Activated CD8-positive, alpha-beta T cell treated with anti-CD3 and anti-CD28 coated beads, Interleukin-2, amount 10 ng/mL, durations not matched to agents 7 days and 5 days (primary cell): ENCODE measurements at regions not wholly inside any gene's neighbourhood (a gene's known extent, or its start where the extent isn't known, plus 50 kb on each side); places are given as distances from the start of the nearest gene placed in this dataset.
"Not testable (repeated sequence)": the region's sequence is repeated elsewhere in the genome, so short reads cannot be mapped to it uniquely, and the experiment has no call there.

Experiments used
- ATAC-seq: fragments of 150-1000 bp; cut with Tn5 transposase; one replicate; pipeline ENCODE4 v1.10.0; 2021; ENCODE audit warnings: moderate library complexity
- CTCF ChIA-PET: fragments of 350-600 bp; sonication (Branson Sonifier 250); formaldehyde crosslinking; loops from one replicate; lab custom pipeline; 2021; ENCODE audit warnings: antibody characterized with exemption; lab: Charles Lee
- POLR2A ChIA-PET: fragments of 350-600 bp; sonication (Branson Sonifier 250); formaldehyde crosslinking; loops from one replicate; lab custom pipeline; 2021; ENCODE audit warnings: antibody characterized with exemption; lab: Charles Lee
- DNase-seq: peaks from one replicate; pipeline ENCODE4 v3.0.0-alpha.2; 2020
- H3K27ac Mint-ChIP-seq: one replicate; pipeline ENCODE4 v1.8.0; 2021; ENCODE audit warnings: mild to moderate bottlenecking, mixed read lengths
- H3K27me3 Mint-ChIP-seq: one replicate; pipeline ENCODE4 v1.8.0; 2021; ENCODE audit warnings: low read depth, mixed read lengths
- H3K36me3 Mint-ChIP-seq: one replicate; pipeline ENCODE4 v1.8.0; 2021; ENCODE audit warnings: low read depth, mixed read lengths
- H3K4me1 Mint-ChIP-seq: one replicate; pipeline ENCODE4 v1.8.0; 2021; ENCODE audit warnings: low read depth, mixed read lengths
- H3K4me3 Mint-ChIP-seq: one replicate; pipeline ENCODE4 v1.8.0; 2021; ENCODE audit warnings: mild to moderate bottlenecking, mixed read lengths
- H3K9me3 Mint-ChIP-seq: one replicate; pipeline ENCODE4 v1.8.0; 2022; ENCODE audit warnings: mixed read lengths; ENCODE audit not compliant: insufficient read depth

GRCh38 chr12:125841332-125841731, 776.1 kb downstream of the AACS start:
- no peaks in the 10 kb centered on the region for H3K27me3 Mint-ChIP-seq
- H3K9me3 Mint-ChIP-seq = no peaks in the 10 kb centered on the region
- DNase-seq (no peak), ATAC-seq (no peak)
- CTCF ChIA-PET = no interaction called here
- H3K36me3 Mint-ChIP-seq = no peaks in the 10 kb centered on the region
- H3K4me1 Mint-ChIP-seq = no peaks in the 10 kb centered on the region
- no peak overlapping the region for H3K27ac Mint-ChIP-seq
- H3K4me3 Mint-ChIP-seq = no peak overlapping the region
- POLR2A ChIA-PET = no interaction called here

DNA sequence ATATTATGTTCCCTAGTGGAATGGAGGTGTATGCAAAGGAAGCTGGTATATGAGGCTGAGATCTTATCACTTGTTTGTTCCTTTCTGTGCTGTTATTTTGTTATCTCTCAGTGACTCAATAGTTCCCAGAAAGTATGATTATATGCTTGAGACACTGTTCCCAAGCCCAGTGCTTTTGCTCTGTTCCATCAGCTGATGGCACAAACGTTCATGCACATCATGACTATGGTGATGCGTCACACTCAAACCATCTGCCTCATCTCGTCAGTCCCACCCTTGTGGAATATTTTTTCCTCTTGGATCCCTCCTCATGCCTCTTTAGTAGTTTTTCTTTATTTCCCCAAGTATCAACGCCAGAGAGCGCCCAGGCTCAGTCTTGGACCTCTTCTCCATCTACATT, 786.9 kb downstream of the AACS start:
- no peaks in the 10 kb centered on the region for H3K27me3 Mint-ChIP-seq
- no peak overlapping the region for H3K27ac Mint-ChIP-seq
- DNase-seq = no peak
- H3K4me3 Mint-ChIP-seq = no peak overlapping the region
- no peaks in the 10 kb centered on the region for H3K9me3 Mint-ChIP-seq
- no peak for ATAC-seq
- CTCF ChIA-PET = no interaction called here
- no peaks in the 10 kb centered on the region for H3K36me3 Mint-ChIP-seq
- POLR2A ChIA-PET = no interaction called here
- H3K4me1 Mint-ChIP-seq = no peaks in the 10 kb centered on the region

DNA sequence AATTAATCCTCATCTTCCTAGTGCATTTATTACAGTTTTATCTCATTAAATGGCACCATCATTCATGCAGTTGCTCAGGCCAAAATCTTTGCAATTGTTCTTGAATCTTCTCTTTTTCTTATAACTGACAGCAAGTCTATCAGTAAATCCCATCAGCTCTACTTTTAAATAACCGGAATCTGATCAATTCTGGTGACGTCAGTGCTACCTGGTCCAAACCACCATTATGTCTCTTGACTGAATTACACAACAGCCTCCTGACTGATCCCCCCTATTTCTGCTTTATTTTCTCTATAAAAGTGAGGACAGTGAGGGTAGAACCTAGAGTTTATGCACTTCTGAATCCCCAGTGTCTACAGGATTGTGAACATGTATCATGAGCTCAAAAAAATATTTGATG, 787.4 kb downstream of the AACS start:
- ATAC-seq (no peak), DNase-seq (no peak)
- no peaks in the 10 kb centered on the region for H3K4me1 Mint-ChIP-seq
- H3K4me3 Mint-ChIP-seq = no peak overlapping the region
- H3K27me3 Mint-ChIP-seq = no peaks in the 10 kb centered on the region
- POLR2A ChIA-PET = no interaction called here
- H3K36me3 Mint-ChIP-seq = no peaks in the 10 kb centered on the region
- H3K27ac Mint-ChIP-seq = no peak overlapping the region
- CTCF ChIA-PET = no interaction called here
- H3K9me3 Mint-ChIP-seq = no peaks in the 10 kb centered on the region

- POLR2A ChIA-PET = no interaction called here
- no peak for ATAC-seq
- no peak for DNase-seq
Measured at GRCh38 chr12:125853670-125854069, 788.4 kb downstream of the AACS start.

GRCh38 chr12:125856366-125856765, 791.1 kb downstream of the AACS start:
- ChIA-PET POLR2A (no interaction called here), CTCF (no interaction called here)
- DNase-seq (no peak), ATAC-seq (no peak)
- Mint-ChIP-seq H3K4me1 (no peaks in the 10 kb centered on the region), H3K36me3 (no peaks in the 10 kb centered on the region), H3K27me3 (no peaks in the 10 kb centered on the region), H3K4me3 (no peak overlapping the region), H3K9me3 (no peaks in the 10 kb centered on the region), H3K27ac (no peak overlapping the region)

More at GRCh38 chr12:125853670-125854069, 788.4 kb downstream of the AACS start:
- Mint-ChIP-seq H3K4me1 (no peaks in the 10 kb centered on the region), H3K36me3 (no peaks in the 10 kb centered on the region), H3K27ac (no peak overlapping the region), H3K27me3 (no peaks in the 10 kb centered on the region), H3K4me3 (no peak overlapping the region), H3K9me3 (no peaks in the 10 kb centered on the region)
- CTCF ChIA-PET = no interaction called here

- ATAC-seq (no peak), DNase-seq (no peak)
- POLR2A ChIA-PET = no interaction called here
- CTCF ChIA-PET = no interaction called here
- Mint-ChIP-seq H3K36me3 (no peaks in the 10 kb centered on the region), H3K4me1 (no peaks in the 10 kb centered on the region), H3K9me3 (peaks cover 1% of the 10 kb centered on the region), H3K27ac (no peak overlapping the region), H3K27me3 (no peaks in the 10 kb centered on the region), H3K4me3 (no peak overlapping the region)
Measured at GRCh38 chr12:125856896-125857295, 791.7 kb downstream of the AACS start.

DNA sequence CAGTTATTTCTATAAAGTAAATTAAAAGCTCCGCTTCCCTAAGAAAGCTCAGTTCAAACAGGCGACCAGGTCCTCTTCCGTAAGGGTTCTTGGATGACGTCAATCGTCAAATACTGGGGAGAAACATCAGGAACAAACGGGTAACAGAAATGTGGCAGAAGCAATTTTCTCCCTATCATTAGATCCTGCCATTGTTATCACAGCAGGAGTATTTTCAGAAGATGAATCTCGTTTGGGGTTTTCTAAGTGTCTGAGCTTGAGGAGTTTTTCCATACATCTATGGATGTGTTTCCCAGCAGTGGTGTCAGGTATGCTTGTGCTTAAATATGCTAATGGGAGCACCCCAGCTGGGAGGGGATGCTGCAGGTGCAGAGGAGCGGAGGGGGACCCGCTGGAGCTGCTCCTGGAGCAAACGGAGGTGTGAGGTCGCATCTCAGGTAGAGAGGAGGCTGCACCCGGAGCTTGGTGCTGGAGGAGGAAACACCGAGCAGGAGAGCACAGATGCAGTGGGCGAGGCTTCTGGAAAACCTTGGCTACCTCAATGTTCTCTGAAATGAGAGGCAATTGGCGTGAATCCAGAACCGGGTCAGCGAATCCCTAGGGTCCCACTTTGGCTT, 795.5 kb downstream of the AACS start:
- H3K27ac Mint-ChIP-seq = no peak overlapping the region
- no peaks in the 10 kb centered on the region for H3K27me3 Mint-ChIP-seq
- H3K4me3 Mint-ChIP-seq = no peak overlapping the region
- ATAC-seq (no peak), DNase-seq (no peak)
- H3K4me1 Mint-ChIP-seq = no peaks in the 10 kb centered on the region
- CTCF ChIA-PET = no interaction called here
- POLR2A ChIA-PET = no interaction called here
- no peaks in the 10 kb centered on the region for H3K36me3 Mint-ChIP-seq
- peaks cover 9% of the 10 kb centered on the region for H3K9me3 Mint-ChIP-seq

GRCh38 chr12:125861299-125862281, 796.4 kb downstream of the AACS start:
- DNase-seq = no peak
- no peaks in the 10 kb centered on the region for H3K4me1 Mint-ChIP-seq

DNA sequence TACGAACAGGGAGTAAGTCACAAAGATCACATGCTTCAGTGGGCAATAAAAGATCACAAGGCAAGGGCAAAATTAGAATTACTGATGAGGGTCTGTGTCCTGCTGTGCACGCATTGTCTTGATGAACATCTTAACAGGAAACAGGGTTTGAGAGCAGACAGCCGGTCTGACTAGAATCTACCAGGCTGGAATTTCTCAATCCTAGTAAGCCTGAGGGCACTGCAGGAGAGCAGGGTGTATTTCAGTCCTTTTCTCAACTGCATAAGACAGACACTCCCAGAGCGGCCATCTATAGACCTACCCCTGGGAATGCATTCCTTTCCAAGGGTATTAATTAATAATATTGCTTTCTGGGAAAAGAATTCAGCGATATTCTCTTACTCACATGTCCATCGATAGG, 800.0 kb downstream of the AACS start:
- H3K27me3 Mint-ChIP-seq, H3K9me3 Mint-ChIP-seq, CTCF ChIA-PET, POLR2A ChIA-PET, H3K4me3 Mint-ChIP-seq, H3K36me3 Mint-ChIP-seq, H3K27ac Mint-ChIP-seq, H3K4me1 Mint-ChIP-seq, DNase-seq, ATAC-seq: not testable (repeated sequence)

More at GRCh38 chr12:125861299-125862281, 796.4 kb downstream of the AACS start:
- H3K4me3 Mint-ChIP-seq = no peak overlapping the region
- H3K27me3 Mint-ChIP-seq = no peaks in the 10 kb centered on the region
- no peak overlapping the region for H3K27ac Mint-ChIP-seq
- POLR2A ChIA-PET = interaction anchor here (0.6 kb wide), 1 partner anchor 18 kb away, joined by 3 read pairs; no protein-coding TSS in a partner anchor
- ATAC-seq = no peak
- H3K36me3 Mint-ChIP-seq = no peaks in the 10 kb centered on the region
- CTCF ChIA-PET = no interaction called here
- H3K9me3 Mint-ChIP-seq = peaks cover 9% of the 10 kb centered on the region

DNA sequence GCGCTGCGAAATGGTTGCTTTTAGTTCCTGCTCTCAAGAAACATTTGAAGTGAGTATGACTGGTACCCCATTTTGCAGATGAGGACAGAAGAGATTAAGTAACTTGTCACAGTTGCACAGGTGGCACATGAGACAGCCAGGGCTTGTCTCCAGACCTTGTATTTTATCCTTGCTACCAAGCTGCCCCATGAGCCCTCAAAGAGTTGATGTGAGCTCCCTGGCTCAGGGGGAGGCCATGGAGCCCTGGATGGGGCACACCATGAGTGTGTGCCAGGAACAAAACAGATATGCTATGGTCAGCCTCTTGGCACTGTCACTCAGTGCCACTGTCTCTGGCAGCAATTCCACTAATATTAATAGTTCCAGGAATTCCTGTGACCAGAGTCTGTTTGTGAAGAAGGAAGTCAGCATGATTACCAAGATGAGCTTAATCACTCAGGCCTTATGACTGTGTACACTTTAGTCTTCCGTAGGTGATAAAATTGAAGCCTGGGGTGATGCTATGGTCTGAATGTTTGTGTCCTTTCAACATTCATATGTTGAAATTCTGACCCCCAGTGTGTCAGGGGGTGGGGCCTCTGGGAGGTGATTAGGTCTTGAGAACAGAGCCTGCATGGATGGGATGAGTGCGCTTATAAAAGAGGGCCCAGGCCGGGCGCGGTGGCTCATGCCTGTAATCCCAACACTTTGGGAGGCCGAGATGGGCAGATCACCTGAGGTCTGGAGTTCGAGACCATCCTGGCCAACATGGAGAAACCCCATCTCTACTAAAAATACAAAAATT, 806.8 kb downstream of the AACS start:
- ChIA-PET CTCF (no interaction called here), POLR2A (no interaction called here)
- no peak for DNase-seq
- Mint-ChIP-seq H3K9me3 (no peaks in the 10 kb centered on the region), H3K36me3 (no peaks in the 10 kb centered on the region), H3K27me3 (no peaks in the 10 kb centered on the region), H3K4me1 (no peaks in the 10 kb centered on the region), H3K4me3 (no peak overlapping the region), H3K27ac (no peak overlapping the region)
- ATAC-seq = no peak

DNA sequence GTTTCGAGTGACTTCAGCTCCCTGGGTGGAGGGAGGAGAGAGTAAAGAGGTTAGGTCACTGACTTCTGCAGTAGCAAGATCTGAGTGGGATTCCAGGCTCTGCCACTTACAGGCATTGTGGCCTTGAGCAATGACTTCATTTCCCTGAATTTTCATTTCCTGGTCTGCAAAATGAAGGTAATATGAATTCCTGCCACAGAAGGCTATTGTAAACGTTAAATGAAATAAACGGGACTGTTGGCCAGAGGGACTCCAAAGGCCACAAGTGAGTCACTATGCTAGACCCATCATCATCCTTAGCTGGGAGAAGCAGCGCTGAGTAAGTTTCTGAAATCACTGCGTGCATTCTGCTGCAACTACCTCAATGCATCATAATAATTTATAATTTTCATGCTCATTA, 807.8 kb downstream of the AACS start:
- no peak overlapping the region for H3K27ac Mint-ChIP-seq
- no peak for DNase-seq
- H3K27me3 Mint-ChIP-seq = no peaks in the 10 kb centered on the region
- CTCF ChIA-PET = no interaction called here
- H3K9me3 Mint-ChIP-seq = no peaks in the 10 kb centered on the region
- no peak for ATAC-seq
- H3K4me3 Mint-ChIP-seq = no peak overlapping the region
- H3K4me1 Mint-ChIP-seq = no peaks in the 10 kb centered on the region
- no peaks in the 10 kb centered on the region for H3K36me3 Mint-ChIP-seq
- POLR2A ChIA-PET = no interaction called here

DNA sequence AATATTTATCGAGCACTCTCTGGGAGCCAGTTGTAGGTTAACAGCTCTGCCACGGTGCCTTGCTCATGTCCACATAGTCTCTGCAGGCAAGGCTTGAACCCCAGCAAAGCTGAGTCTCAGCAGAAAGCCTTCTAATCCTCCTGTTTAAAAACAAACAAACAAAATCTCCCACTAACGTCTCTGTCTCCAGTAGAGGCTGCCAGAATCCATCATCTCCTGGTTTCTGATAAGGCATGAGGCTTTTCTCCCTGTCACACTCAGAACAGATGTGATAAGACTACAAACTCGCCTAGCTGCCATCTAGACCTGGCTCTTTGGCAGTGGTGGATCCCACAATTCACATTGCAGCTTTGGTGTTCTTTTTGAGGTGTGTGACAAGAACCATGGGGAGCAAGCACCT, 813.2 kb downstream of the AACS start:
- ATAC-seq (no peak), DNase-seq (no peak)
- Mint-ChIP-seq H3K4me3 (no peak overlapping the region), H3K27me3 (no peaks in the 10 kb centered on the region), H3K4me1 (no peaks in the 10 kb centered on the region), H3K9me3 (no peaks in the 10 kb centered on the region), H3K27ac (no peak overlapping the region), H3K36me3 (no peaks in the 10 kb centered on the region)
- ChIA-PET POLR2A (no interaction called here), CTCF (no interaction called here)
